LNCAP (cell line): ENCODE measurements at regions not wholly inside any gene's neighbourhood (a gene's known extent, or its start where the extent isn't known, plus 50 kb on each side); places are given as distances from the start of the nearest gene placed in this dataset.
A peak's percentile ranks its signal among the peaks of the same experiment; 100 is the strongest.

Experiments
- TF ChIP-seq, protein P1 (sequence below): fragments of 450-650 bp; IDR thresholded peaks from 2 replicates; pipeline ENCODE4 v1.5.1; 2017; ENCODE audit warnings: mild to moderate bottlenecking

DNA sequence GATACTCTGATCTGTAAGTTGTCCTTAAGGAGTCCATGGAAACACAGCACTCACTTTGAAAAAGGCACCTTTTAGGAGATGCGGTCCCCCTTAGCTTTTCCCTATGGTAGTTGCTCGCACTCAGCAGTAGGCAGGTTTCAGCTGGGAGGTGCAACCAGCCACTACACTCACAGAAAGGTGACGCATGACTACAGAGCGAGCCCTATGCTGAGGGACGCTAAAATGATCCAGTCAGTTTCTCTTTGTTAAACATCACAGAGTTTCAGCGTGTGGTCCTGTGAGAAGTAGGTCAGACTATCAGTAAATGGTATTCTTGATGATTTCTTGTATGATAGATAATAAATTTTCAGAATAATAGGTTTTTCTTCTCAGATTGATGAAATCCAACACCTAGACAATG is 362.7 kb upstream of the MIR17HG start:
- TF ChIP-seq, protein P1, sequence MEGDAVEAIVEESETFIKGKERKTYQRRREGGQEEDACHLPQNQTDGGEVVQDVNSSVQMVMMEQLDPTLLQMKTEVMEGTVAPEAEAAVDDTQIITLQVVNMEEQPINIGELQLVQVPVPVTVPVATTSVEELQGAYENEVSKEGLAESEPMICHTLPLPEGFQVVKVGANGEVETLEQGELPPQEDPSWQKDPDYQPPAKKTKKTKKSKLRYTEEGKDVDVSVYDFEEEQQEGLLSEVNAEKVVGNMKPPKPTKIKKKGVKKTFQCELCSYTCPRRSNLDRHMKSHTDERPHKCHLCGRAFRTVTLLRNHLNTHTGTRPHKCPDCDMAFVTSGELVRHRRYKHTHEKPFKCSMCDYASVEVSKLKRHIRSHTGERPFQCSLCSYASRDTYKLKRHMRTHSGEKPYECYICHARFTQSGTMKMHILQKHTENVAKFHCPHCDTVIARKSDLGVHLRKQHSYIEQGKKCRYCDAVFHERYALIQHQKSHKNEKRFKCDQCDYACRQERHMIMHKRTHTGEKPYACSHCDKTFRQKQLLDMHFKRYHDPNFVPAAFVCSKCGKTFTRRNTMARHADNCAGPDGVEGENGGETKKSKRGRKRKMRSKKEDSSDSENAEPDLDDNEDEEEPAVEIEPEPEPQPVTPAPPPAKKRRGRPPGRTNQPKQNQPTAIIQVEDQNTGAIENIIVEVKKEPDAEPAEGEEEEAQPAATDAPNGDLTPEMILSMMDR: no peak

DNA sequence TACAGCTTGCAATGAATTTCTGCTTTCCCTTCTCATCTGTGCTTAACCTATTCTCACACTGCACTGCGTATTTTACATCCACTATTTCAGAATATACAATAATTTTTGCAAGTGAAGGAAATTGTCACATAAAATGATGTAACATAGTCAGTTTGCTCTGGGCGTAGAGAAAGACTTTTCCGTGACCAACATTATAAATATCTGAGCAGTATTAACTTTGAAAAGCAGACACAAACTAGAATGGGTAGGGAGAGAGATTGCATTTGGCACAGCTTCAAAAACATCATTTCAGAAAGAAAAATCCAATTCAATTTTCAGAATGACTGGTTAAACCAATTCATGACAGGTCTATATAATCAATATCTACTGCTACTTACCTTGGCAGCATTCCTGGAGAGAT is 352.5 kb upstream of the MIR17HG start:
- TF ChIP-seq, protein P1: no peak

DNA sequence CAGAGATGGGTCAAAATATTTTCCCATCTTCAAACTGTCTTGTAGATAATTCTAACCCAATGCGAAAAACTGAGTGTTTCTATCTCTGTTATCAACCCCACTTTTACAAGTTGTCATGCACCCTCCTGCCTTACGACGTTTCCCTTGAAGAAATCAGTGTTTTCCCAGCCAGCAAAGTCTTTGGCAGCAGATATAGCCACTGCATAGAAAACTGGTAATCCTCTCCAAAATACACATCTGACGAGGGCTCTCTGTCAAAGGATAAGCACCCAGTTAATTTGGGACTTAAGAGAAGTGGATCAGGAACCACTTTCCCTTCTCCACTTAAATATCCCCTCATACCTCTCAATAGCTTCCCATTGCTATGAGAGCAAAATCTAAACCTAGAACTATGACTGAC is 351.9 kb upstream of the MIR17HG start:
- TF ChIP-seq, protein P1: no peak

DNA sequence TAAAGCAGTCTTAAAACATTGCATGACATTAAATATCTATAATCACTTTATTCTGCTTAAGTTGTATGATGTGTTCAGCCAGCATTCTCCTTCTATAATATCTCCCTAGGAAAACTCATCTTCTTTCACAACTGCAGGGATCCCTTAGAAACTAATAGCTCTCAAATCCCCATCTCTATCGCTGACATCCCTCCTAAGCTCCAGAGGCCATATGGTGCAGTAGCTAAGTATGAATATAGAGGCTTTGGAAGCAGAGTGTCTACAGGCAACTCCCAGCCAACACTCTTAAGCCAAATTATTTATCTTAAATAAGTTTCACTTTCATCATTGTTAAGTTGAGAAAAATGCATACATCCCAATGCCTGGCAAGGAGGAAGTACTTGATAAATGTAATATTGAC is 349.5 kb upstream of the MIR17HG start:
- TF ChIP-seq, protein P1: no peak

DNA sequence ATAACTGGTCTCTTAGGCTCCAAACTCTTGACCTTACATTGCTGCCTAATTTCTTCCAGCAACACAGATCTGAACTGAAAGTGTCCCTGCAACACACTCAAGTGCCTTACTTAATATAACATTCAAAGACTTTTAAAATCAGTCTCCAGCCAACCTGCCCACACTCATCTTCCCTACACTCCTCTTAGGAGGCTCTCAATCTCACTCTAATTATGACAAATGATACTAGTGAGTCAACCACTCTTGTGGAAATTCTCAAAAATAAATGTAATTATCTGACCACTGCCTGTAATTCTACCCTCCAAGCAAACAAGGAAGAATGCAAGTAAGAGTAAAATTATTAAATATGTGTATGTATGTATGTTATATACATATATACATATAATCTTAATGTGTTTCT is 348.1 kb upstream of the MIR17HG start:
- TF ChIP-seq, protein P1: no peak

DNA sequence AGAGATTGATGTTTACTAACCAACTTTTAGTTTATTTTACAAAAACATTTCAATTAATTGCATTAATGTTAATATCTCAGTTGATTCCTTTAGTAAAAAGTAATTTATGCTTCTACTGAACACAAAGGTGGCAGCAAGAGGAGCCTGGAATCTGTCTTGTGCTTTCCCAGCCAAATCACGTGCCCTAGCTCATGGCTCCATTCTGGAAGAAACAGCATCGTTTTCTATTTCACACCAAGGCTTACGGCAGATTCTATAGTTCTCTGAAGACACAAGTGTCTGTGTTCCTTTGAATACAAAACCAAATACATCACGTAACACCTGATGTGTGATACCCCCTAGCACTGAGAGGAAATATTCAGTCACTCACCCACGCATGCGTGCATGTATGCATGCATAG is 346.1 kb upstream of the MIR17HG start:
- TF ChIP-seq, protein P1: no peak

DNA sequence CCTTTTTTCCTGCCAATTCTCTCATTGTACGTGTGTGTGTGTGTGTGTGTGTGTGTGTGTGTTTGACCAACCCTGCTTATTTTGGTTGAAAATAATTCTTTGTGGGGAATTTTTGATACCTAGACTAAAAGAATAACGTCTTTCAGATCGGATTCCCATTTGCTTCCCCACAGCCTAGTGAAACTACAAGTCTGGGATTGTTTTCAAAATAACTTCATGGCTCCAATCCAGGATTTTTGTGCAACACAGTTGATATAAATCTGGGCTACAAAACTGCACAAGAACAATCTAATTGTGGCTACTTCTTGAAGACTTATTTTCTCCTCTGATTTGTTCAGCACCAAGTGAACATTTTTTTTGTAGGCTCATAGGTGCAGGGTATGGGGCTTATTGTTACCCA is 332.8 kb upstream of the MIR17HG start:
- TF ChIP-seq, protein P1: no peak

DNA sequence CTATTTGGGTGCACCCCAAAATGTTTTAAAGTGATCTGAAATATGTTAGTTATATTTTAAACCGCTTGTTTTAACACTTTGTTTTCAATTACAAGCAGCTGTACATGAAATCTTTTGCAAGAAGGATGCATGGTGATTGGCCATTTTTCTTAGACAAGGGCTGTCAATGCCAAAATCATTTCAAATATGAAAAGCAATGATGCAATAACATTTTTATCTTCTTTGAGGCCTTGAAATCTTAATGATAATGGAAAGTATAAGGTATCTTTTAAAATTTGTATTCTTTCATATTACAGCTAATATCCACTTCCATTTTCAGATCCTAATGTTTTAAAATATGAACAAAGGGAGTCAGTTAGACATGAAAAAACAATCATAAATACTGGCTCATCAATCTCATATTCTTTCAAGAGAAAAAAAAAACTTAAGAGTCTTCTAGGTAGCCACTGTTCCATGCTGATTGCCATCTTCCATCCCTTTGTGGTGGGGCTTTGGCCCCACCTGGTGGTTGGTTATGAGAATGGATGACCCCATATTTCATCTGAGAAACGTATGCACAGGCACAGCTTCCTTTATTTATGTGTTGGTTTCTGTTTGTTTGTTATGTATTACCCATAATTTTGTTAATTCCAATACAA is 330.3 kb upstream of the MIR17HG start:
- TF ChIP-seq, protein P1: peak; percentile 71
